SU-DHL-6 (cell line): ENCODE measurements at regions not wholly inside any gene's neighbourhood (a gene's known extent, or its start where the extent isn't known, plus 50 kb on each side); places are given as distances from the start of the nearest gene placed in this dataset.

Experiments used
- CTCF ChIP-seq: fragments of 200-600 bp; sonication (generic); IDR thresholded peaks from one replicate; pipeline ENCODE4 v1.5.1; 2017; ENCODE audit warnings: antibody characterized with exemption, mild to moderate bottlenecking, low read length, moderate library complexity; ENCODE audit not compliant: insufficient read depth, poor library complexity, severe bottlenecking
- EZH2phosphoT487 ChIP-seq: fragments of 200-600 bp; sonication (generic), shearing (Covaris generic); conservative IDR thresholded peaks from 2 replicates; pipeline ENCODE4 v1.6.1; 2018; ENCODE audit warnings: mild to moderate bottlenecking, antibody characterized with exemption, low read length, moderate library complexity, mixed read lengths

- TF ChIP-seq CTCF (no peak), EZH2phosphoT487 (no peak)
Measured at GRCh38 chr3:176068750-176069149, 1128.5 kb downstream of the TBL1XR1 start.
